Stimulated activated CD8-positive, alpha-beta memory T cell treated with anti-CD3 and anti-CD28 coated beads, Interleukin-7, amount 100 ng/mL, for 24 hours (primary cell): ENCODE measurements at regions not wholly inside any gene's neighbourhood (a gene's known extent, or its start where the extent isn't known, plus 50 kb on each side); places are given as distances from the start of the nearest gene placed in this dataset.

Experiments
- DNase-seq: peaks from one replicate; pipeline ENCODE4 v3.0.0-alpha.2; 2020; ENCODE audit warnings: low read depth

GRCh38 chr1:65486613-65487012 lies 66.1 kb downstream of the LEPR start:
- DNase-seq, result no peak

DNA sequence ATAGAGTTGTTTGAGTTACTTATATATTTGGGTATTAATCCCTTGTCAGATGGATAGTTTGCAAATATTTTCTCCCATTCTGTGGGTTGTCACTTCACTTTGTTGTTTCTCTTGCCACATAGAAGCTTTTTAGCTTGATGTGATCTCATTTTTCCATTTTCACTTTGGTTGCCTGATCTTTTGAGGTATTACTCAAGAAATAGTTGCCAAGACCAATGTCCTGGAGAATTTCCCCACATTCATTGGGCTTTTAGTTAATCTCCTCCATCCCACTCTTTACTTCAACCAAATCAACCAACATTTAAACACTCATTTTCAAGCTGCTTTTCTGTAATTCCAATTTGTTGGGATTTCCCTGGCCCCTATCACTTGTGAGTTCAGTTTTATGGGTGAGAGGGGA lies 69.0 kb downstream of the LEPR start:
- no peak for DNase-seq

- DNase-seq, result no peak
Measured at GRCh38 chr1:65490231-65491009, 70.0 kb downstream of the LEPR start.

- no peak for DNase-seq
Measured at GRCh38 chr1:65491472-65491871, 71.0 kb downstream of the LEPR start.

- no peak for DNase-seq
Measured at GRCh38 chr1:65493802-65494201, 73.3 kb downstream of the LEPR start.

DNA sequence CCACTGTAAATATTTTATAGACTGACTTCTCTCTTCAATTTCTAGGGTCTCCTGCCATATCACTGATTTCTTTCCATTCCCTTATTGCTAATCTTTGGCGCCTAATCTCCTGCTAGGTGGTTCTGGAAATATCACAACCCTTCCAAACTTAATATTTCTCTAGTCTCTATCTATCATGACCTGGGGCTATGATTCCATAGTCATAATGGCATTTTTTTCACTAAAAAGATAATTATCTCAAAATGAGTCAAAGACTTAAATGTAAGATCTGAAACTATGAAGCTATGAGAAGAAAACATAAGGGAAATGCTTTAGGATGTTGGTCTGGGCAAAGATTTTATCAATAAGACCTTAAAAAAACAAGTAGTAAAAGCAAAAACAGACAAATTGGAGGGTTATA lies 74.2 kb downstream of the LEPR start:
- DNase-seq, result no peak

DNA sequence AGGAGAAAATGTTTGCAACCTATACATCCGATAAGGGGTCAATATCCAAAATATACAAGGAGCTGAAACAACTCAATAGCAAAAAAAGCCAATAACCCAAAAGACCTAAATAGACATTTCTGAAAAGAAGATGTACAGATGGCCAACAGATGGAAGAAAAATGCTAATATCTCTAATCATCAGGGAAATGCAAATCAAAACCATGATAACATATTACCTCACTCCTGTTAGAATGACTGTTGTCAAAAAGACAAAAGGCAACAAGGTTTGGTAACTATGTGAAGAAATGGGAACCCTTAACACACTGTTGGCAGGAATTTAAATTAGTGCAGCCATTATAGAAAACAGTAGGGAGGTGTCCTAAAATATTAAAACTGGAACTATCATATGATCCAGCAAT lies 74.7 kb downstream of the LEPR start:
- no peak for DNase-seq

DNA sequence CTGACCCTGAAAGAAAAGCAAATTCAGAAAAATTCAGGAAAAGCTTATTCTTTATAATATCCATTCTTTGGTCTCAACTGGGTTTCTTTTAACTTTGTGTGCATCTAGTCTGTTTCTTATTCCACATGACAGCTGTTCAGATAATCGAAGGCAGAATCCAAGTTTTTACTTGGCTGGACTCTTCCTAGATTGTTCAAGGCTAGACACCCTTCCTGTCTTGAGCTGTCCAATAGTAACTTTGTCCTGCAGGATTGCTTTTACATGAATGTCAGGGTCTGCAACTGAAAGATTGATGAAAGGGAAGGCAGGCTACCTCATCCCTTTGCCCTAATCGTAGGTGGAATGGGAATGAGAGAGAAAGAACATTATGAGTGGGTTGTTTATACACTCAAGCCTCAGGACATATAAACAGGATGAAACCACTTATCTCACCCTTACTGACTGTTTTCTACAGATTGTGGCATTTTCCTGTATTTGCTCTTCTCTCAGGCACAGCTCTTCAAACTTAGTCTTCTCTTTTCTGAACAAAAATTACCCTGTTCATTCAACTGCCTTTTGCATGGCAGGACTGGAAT lies 76.9 kb downstream of the LEPR start:
- no peak for DNase-seq

DNA sequence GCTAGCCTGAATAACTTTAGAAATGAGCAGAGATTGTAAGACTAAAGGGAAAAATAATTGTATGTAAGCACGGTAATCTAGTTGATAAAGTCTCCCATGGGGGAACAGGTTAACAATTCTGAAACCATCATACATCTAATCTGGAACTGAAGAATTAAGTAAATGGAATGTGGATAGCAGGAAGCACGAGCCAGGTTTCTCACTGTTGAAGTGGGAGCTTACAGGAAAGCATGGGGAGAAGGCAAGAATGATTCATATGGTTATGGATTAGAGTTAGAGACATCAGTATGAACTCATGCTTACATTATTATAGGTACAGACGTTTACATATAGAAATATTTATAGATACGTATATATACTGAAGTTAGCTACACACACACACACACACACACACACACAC lies 83.0 kb downstream of the LEPR start:
- no peak for DNase-seq

DNA sequence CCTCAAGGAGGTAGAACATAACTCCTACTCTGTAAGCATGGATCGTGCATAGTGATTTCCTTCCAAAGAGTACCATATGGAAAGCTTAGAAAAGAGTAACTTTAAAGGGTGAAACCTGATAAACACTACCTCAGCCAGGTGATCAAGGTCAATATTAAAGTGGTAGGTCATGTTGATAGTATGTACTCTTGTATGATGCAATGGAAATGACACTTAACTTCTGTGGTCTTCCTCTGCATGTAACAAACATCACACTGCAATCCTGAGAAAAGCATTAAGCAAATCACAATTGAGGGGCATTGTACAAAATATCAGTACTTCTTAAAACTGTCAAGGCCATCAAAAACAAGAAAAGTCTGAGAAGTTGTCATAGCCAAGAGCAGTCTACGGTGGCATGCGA lies 83.8 kb downstream of the LEPR start:
- no peak for DNase-seq

DNA sequence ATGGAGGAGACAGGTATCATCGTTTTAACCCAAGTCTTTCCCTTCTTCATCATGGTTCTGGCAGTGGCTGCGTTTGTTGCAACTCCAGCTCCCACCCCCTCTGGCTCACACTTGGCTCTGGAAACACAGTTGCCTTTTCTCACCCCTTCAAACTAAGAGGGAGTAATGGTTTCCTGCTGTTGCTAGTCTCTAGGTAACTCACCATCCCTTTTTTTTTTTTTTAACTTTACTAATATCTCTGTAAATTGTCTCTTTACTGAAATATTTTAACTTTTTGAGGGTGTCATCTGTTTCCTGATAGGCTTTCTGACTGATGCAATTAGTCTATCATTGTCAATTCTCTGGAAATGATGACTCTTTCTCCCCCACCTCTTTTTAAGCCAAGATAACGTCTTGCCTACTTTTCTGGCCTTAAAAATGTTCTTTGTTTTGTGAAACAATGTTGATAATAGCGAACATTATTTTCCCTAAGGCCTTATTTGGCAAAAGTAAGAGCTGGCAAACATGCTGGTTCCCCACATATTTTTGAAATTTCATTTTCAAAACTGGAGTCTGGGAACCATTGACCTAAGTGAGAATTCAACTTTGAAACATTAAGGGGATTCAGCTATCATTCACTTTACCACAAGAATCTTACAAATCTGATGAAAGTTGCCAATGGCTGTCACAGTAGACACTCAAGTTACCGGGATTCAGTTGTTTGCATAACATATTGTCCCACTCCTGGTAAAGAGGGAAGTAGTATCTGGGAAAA lies 85.3 kb downstream of the LEPR start:
- no peak for DNase-seq

DNA sequence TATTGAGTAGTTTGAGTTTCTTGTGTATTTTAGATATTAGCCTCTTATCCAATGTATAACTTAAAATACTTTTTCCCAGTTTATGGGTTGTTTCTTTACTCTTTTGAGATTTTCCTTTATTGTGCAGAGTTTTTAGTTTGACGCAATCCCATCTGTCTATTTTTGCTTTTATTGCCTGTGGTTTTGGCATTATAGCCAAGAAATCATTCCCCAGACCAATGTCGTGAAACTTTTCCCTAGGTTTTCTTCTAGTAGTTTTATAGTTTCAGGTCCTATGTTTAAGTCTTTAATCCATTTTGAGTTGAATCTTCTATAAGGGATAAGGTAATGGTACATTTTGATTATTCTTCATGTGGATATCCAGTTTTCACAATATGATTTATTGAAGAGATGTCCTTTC lies 87.6 kb downstream of the LEPR start:
- DNase-seq, result no peak

- DNase-seq, result no peak
Measured at GRCh38 chr1:65509912-65510680, 89.6 kb downstream of the LEPR start.

GRCh38 chr1:65510961-65511360 lies 90.5 kb downstream of the LEPR start:
- no peak for DNase-seq

- no peak for DNase-seq
Measured at GRCh38 chr1:65512383-65512782, 91.9 kb downstream of the LEPR start.

DNA sequence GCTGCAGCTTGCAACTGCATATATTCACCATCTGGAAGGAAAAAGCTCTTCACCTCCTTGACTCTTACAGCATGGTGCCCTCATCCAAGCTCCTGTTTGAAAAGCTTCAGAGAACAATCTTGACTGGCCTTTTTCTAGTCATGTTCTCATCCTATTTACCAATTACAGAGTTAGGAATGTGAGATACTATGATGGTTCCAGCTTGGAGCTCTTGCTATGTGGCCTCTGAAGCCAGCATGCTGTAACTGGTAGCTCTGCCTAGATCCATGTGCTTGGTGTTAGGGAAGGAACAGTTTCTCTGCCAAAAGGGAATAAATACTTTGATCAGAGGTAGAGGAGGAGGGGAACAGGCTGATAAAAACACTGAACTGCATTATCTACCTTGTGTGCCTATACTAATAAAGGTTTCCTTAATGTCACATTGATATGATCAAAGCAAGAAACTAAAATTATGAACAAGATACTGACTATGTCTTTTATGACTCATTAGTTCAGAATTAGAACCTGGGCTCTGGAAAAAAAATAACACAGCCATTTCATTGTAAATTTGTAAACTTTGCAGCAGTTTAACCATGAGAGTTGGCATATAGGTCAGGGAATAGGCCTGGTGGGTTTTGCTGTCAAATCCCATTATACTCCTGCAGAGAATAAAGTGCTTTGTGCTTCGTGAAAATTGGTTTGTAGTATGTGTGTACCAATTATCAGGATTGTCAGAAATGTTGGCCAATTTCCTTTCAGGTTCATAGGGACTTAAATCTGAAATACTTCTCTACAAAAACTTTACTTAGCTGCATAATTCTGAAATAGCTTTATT lies 92.7 kb downstream of the LEPR start:
- DNase-seq, result no peak

GRCh38 chr1:65514041-65514440 lies 93.6 kb downstream of the LEPR start:
- DNase-seq, result no peak

DNA sequence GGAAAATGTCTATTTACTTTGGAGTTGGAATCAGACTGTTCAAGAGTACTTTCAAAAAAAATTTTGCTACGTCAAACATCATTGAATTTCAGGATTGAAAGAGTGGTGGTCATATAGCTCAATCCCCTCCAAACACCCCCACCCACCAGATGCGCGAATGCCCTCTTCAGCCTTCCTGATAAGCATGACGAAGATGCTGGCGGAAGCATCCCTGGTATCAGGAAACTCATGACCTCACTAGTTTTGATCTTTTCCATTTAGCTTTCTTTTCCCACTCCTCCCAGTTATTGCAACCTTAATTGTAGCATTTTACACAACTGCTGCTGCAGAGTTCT lies 104.4 kb downstream of the LEPR start:
- DNase-seq, result no peak

DNA sequence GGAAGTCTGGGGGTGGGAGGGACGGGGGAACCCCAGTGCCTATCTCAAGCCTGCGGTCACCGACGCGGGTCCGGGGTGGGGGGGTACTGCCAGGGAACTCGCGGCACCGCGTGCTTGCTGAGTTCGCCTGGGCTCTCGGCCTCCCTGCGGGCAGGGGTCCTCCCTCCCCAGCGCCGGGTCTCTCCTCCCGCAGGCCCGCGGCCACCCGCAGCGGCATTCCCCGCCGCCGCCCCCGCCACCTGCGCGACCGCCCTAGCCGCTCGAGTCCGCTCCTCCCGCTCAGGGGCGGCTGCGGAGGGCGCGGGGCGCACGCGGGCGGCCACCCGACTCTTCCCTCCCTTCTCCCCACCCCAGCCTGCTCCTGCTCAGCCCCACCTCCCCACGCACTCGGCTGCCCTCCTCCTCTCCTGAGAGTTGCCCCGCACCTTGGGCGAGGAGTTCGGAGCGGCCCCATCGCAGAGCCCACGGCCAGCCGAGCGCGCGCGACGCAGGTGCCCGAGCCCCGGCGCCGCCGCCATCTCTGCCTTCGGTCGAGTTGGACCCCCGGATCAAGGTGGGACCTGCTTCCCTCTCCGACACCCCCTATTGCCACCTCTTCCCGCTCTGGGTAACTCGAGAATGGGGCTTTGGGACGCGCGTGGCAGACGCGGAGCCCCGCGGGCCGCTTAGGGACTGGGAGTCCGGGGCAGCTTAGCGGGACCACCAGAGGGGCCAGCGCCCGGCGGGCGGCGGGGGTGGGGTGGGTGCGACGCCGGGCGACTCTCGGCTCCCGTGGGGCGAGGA lies 105.0 kb downstream of the LEPR start:
- no peak for DNase-seq

DNA sequence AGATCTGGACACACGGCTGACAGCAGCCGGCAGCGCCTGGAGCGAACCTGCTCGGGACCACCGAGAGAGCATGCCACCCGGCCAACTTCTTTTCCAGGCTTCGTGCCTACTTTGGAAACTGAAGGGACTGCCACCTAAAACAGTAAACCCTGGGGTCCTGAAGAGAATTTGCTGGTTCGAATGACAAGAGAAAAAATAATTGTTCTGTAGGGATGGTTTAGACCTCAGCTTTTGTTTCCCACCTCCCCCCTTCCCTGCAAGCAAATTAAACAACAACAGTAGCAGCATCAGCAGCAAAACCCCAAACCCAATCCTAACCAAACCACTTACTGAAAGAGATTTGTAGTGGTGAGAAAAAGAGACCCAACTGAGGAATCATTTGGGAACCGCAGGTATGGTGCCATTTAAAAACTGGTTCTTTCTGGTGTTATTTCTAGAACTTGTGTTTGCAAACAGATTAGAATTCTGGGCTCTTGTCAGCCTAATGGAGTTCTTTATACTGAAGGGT lies 105.6 kb downstream of the LEPR start:
- no peak for DNase-seq

GRCh38 chr1:65527190-65527589 lies 106.7 kb downstream of the LEPR start:
- DNase-seq, result no peak
